ENCODE measurements at regions not wholly inside any gene's neighbourhood (a gene's known extent, or its start where the extent isn't known, plus 50 kb on each side); places are given as distances from the start of the nearest gene placed in this dataset.
"Not testable (repeated sequence)": the region's sequence is repeated elsewhere in the genome, so short reads cannot be mapped to it uniquely, and the experiment has no call there.

DNA sequence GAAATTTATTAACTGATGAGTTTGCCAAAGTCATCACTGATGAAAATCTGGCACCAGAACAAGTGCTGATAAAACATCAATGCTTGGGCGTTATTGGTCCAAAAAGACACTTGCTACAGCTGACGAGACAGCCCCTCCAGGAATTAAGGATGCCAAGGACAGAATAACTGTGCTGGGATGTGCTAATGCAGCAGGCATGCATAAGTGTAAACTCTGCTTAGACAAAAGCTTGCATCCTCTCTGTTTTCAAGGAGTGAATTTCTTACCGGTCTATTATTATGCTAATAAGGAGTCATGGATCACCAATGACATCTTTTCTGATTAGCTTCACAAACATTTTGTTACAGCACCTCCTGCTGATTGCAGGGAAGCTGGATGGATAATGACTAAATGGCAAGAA is 402.0 kb downstream of the LTN1 start:
- no peak for DNase-seq (ENCODE audit: low read depth in 3 of 3)

GRCh38 chr21:28590026-28590425 is 402.7 kb downstream of the LTN1 start:
- no peak for DNase-seq (ENCODE audit: low read depth in 3 of 3)

DNA sequence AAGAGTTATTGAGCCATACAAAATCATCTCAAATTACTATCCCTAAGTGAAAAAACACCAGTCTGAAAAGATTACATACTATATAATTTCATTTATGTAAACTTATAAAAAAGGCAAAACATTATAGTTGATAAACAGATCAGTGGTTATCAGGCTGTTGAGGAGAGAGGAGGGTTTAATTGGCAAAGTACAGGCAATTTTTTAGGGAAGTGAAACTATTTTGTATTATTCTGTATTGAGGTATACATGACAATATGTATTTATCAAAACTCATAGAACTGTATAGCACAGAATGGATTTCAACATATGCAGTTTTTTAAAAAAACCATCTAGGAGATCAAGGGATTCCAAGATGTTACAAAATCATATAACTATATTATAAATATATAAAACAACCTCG is 403.7 kb downstream of the LTN1 start:
- no peak for DNase-seq (ENCODE audit: low read depth in 3 of 3)

GRCh38 chr21:28587748-28588147 is 404.9 kb downstream of the LTN1 start:
- no peak for DNase-seq (ENCODE audit: low read depth in 3 of 3)

GRCh38 chr21:28581976-28582375 is 410.7 kb downstream of the LTN1 start:
- no peak for DNase-seq (ENCODE audit: low read depth in 3 of 3)

- DNase-seq (ENCODE audit: low read depth in 3 of 3): not testable (repeated sequence)
Observed at GRCh38 chr21:28581311-28581731, 411.4 kb downstream of the LTN1 start.

- DNase-seq (ENCODE audit: low read depth in 3 of 3): no peak
Observed at GRCh38 chr21:28580585-28580984, 412.1 kb downstream of the LTN1 start.

- DNase-seq (ENCODE audit: low read depth in 3 of 3): no peak
Observed at GRCh38 chr21:28579986-28580550, 412.6 kb downstream of the LTN1 start.

- DNase-seq (ENCODE audit: low read depth in 3 of 3): no peak
Observed at GRCh38 chr21:28568692-28569091, 424.0 kb downstream of the LTN1 start.

- not testable (repeated sequence) for DNase-seq (ENCODE audit: low read depth in 3 of 3)
Observed at GRCh38 chr21:28563933-28564332, 428.7 kb downstream of the LTN1 start.

- no peak for DNase-seq (ENCODE audit: low read depth in 3 of 3)
Observed at GRCh38 chr21:28561772-28562171, 430.9 kb downstream of the LTN1 start.

DNA sequence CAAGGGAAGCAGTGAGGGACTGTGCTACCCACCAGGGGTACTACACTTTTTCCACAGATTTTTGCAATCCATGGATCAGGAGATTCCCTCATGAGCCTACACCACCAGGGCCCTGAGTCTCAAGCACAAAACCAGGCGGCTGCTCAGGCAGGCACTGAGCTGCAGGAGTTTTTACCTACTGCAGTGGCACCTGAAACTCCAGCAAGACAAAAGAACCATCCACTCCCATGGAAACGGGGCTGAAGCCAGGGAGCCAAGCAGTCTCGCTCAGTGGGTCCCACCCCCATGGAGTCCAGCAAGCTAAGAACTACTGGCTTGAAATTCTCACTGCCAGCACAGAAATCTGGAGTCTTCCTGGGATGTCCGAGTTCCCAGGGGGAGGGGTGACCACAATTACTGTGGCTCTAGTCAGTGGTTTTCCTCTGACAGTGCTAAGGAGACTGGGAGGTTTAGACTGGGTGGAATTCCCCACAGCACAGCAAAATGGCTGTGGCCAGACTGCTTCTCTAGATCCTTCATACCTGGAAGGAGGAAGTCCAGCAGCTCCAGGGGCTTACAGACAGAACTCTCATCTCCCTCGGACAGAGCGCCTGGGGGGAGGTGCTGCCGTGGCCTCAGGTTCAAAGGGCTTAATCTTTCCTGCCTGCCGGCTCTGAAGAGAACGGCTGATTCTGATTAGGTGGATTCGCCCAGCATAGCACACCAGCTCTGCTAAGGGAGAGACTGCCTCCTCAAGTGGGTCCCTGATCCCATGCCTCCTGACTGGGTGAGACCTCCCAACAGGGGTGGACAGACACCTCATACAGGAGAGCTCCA is 437.8 kb downstream of the LTN1 start:
- DNase-seq (ENCODE audit: low read depth in 3 of 3): no peak

DNA sequence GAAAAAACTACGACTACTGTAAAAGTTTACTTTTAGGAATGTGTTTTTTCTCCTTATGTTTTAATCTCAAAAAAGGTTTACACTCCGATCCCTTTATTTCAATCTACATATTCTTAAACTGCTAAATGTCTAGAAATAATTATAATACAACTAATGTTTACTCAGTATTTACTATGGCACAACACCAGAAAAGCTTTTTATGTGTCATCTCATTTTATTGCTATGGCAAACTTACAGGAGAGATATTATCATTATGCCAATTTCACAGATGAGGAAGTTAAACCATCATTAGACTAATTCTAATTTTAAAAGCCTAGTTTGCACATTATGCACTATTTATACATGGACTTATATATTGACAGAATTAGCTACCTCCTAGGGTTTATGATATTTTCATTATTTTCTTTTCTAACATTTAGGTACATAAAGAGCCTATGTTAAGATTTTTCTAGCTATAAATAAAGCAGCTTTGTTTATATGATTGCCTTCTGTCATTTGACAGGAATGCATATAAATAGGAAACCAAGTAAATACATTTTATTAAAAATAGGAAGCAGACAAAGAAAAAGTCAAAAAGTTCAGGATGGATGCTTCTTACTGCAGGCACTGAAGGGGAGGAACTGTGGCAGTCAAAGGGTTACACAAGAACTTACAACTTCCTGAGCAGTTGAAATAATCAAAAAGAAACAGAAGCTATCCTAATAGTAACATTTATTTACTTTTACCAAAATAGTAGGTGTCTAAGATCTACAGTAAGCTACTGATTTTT is 442.4 kb downstream of the LTN1 start:
- DNase-seq (ENCODE audit: low read depth in 3 of 3): no peak

DNA sequence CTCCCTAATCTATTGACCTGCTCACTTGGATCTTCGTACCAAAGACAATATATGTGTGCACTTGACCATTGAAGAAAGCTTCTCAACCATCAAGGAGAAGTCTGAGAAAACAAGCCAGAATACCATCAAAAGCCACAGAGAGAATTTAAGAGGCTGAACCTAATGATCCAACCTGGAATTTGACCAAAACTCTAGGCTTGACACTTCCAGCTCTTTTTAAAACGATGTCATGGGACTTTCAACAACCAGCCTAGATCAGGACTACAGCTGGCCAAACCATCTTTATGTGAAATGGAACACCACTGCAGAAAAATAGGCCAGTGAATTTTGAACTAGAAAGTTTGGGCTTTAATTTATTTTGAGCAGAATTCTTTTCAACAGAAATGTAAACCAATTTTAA is 444.4 kb downstream of the LTN1 start:
- no peak for DNase-seq (ENCODE audit: low read depth in 3 of 3)

DNA sequence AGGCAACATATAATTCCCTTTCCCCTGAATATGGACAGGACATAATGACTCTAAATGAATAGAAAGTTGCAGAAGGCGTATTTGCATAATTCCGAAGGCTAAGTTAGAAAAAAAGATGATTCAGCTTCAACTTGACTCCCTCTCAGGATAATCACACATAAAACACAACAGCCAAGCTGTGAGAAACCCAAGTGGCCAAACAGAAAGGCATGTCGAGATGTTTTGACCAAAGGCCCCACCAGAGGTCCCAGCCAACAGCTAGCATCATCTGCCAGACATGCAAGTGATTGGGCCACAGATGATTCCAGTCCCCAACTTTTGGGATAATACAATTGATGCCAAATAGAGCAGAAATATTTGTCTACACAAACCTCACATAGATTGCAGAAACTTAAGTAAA is 444.9 kb downstream of the LTN1 start:
- no peak for DNase-seq (ENCODE audit: low read depth in 3 of 3)

DNA sequence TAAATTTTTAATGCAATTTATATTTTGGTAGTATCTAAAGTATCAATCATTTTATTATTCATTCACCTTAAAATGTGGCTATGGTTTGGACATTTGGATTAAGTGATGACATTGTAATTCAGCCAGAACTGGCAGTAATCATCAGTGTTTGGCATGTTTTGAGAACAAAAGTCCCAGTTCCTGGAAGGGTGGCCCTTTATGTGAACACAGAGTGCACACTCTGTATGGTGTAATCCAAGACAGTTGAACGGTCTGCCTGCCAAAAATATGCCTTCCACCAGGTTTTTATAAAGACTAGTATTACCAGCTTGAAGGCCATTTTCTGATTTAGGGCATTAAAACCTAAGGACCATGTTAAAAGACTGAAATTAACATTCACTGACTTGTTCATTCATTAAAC is 448.7 kb downstream of the LTN1 start:
- DNase-seq (ENCODE audit: low read depth in 3 of 3): no peak

DNA sequence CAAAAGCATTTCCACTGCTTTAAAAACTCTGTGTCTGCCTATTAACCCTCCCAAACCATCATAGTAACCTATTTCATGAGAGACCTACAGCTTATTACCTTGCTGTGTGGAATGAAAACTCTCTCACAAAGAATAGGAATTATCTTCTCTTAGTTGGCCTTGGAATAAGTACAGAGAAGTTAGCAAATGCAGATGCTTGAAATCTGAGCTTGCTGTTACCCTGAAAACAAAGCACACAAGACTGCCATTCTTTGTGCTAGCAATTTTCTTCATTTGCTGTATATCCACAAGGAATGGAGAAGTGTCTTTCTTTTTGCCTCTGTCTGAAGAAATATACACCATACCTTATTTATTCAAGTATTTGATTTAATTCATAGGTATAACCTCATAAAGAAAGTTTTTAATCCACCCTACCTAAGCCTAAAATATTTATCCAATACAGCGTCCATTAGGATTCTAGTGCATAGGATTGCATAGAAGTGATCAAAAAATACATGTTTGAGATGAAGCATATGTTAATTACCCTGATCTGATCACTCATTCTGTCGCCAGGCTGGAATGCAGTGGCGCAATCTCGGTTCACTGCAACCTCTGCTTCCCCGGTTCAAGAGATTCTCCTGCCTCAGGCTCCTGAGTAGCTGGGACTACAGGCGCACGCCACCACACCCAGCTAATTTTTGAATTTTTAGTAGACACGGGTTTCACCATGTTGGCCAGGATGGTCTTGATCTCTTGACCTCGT is 451.1 kb downstream of the LTN1 start:
- DNase-seq (ENCODE audit: low read depth in 3 of 3): no peak

DNA sequence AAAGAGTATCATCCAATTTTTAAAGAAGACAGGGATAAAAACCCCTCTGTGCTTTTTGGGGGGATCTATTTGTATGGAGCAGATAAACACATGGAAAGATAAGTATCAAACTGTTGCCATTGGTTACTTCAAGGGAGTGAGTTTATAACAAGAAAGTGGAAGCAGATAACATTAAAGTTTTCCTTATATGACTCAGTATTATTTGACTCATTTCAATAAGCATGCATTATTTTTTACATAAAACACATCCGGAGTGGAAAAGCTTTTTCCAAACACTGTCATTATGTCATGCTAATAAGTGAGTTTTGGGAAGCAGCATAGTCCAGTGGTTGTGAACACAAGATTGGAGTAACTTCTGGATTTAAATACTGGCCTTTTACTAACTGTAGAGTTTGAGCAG is 452.2 kb downstream of the LTN1 start:
- DNase-seq (ENCODE audit: low read depth in 3 of 3): no peak

DNA sequence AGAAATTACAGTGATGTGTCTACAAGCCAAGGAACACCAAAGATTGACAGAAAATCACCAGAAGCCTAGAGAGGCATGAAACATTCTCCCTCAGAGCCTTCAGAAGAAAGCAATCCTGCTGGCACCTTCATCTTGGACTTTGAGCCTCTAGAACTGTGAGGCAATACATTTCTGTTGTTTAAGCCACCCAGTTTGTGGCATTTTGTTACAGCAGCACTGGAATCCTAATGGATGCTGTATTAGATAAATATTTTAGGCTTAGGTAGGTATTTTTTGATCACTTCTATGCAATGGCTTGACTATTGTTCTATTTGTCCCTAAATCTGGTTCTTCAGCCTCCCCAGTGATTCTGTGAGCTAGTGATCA is 453.1 kb downstream of the LTN1 start:
- DNase-seq (ENCODE audit: low read depth in 3 of 3): no peak

GRCh38 chr21:28538987-28539622 is 453.6 kb downstream of the LTN1 start:
- no peak for DNase-seq (ENCODE audit: low read depth in 3 of 3)

- no peak for DNase-seq (ENCODE audit: low read depth in 3 of 3)
Observed at GRCh38 chr21:28537371-28538079, 455.2 kb downstream of the LTN1 start.

Data from stimulated activated CD4-positive, alpha-beta T cell treated with anti-CD3 and anti-CD28 coated beads, TNF-alpha, amount 100 ng/mL, for 48 hours (primary cell).